ENCODE measurements at regions not wholly inside any gene's neighbourhood (a gene's known extent, or its start where the extent isn't known, plus 50 kb on each side); places are given as distances from the start of the nearest gene placed in this dataset.

DNA sequence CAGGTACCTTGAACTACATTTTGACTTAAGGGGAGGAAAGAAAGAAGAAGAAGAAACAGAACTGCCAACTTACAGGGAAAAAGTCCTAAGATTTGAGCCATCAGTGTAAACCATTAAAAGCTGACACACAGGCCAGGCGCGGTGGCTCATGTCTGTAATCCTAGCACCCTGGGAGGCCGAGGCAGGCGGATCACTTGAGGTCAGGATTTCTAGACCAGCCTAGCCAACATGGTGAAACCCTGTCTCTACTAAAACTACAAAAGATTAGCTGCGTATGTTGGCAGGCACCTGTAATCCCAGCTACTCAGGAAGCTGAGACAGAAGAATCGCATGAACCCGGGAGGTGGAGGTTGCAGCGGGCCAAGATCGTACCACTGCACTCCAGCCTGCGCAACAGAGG is 389.7 kb upstream of the FAM241A start:
- H3K4me3 ChIP-seq (ENCODE audit: low read length): no peak overlapping the region
- DNase-seq (ENCODE audit: low read depth, low spot score): no peak

DNA sequence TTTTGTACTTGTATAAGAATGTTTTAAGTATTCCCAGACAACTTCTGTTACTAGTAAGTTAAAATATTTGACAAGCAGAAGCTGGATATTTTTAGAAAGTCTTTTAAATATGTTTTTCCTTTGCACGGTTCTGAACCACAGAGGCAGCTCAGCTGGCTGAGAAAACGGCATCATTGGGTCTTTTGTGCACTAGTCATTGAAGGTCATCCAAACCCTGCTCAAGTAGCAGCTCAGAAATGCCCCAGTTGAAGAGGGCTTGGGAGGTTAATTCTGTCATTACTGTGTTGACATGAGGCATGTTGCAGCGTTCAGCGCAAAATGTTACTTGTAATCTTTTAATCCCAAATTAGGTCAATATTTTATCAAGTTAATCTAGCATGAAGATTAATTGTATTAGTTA is 383.7 kb upstream of the FAM241A start:
- H3K4me3 ChIP-seq (ENCODE audit: low read length): no peak overlapping the region
- DNase-seq (ENCODE audit: low read depth, low spot score): no peak

DNA sequence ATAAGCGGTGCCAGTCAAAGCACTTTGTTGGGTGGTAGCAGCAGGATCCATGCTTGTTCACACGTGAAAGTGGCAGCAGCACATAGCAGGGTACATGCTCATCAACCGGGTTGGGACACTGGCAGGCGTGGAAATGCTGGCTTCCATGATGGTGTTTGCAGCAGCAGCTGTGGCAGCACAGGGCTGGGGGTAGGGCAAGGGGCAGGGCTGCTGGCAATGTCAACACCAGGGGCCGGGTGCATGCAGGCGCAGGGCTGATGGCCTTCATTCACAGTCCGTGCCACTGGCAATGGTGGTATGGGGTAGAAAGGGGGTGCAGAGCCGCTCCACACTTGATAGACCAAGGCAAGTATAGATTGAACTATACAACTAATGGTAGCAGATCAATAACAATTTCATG is 374.7 kb upstream of the FAM241A start:
- H3K4me3 ChIP-seq (ENCODE audit: low read length): no peak overlapping the region
- no peak for DNase-seq (ENCODE audit: low read depth, low spot score)

DNA sequence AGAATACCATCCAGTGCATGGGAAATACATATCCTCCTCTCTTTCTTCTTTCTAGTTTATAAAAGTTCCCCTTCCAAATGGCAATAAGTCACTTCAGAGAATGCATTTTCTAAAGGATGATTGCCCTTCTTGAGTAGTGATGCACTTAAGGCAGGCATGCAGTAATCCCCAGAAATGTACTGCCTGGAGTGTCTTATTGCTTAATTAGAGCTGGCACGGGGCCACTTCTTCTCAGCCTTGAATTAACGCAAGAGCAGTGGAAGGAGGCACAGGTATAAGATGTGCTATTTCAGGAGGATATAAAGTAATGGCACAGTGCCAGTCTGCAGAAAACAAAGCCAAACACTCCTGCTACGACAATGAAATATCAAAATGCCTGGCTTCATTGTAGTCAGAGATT is 371.4 kb upstream of the FAM241A start:
- no peak overlapping the region for H3K4me3 ChIP-seq (ENCODE audit: low read length)
- no peak for DNase-seq (ENCODE audit: low read depth, low spot score)

DNA sequence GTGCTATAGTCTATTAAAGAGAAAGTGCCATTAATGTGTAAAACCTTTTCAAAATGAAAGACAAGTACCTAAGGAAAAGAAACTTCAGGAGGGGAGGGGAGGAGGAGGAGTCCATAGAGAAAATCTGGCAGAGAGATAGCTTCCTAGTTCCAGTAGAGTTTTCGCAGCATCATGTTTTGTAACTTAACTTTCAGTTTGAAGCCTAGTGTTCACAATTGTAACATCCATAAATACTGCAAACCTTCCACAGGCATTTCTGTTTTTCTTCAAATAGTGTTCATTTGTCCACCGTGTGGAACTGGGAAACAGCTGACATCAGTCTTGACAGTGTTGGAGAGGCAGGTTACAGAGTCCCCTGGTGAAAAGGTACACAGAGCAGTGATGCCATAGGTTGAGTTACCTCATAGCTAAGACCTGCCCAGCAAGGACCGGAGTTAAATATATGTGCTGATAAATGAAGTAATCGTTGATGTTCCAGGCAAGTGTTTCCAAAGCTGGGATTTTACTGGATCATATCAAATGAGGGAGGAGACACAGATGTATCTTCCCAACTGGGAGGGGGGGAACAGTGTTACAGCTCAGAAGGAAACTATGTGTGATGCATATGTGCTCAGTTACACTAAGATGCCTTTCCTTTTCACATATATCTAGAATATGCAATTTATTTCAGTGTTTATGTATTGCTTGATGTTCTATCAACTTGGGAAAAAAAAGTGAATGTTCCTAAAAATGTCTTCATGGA is 369.5 kb upstream of the FAM241A start:
- no peak overlapping the region for H3K4me3 ChIP-seq (ENCODE audit: low read length)
- no peak for DNase-seq (ENCODE audit: low read depth, low spot score)

DNA sequence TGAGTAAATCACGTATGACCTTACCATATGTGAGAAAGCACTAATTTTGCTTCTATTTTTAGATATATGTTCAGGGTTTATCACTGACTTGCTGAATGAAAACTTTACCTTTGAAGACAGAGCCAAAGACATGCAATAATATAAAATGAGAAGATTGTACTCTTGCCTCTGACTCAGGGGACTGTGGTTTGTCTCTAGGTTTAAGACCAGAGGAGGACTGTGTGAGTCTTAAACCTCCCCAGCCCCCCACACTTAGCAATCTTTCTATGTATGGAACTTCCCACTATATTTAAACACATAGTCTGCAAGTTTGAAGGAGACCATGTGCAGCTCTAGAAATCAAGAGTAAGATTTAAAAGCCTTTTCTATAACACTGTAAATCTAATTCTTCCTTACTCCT is 368.7 kb upstream of the FAM241A start:
- no peak overlapping the region for H3K4me3 ChIP-seq (ENCODE audit: low read length)
- no peak for DNase-seq (ENCODE audit: low read depth, low spot score)

DNA sequence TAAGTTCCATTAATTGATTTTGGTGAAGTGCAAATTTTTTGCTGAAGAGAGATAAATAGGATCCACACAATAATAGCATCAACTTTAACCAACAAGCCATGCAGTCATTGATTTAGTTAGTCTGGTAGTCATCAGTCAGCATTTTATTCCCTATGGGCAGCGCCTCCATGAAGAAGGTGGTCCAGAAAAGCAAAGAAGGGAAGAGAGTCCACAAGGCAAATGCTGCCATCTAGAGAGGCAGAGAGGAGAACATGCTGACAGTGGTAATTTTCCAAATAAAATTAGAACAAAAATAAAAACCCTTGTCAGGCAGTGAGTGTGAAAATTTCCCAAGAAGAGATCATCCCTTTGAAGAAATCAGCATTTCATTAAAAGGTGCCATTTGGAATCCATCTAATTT is 366.7 kb upstream of the FAM241A start:
- no peak overlapping the region for H3K4me3 ChIP-seq (ENCODE audit: low read length)
- no peak for DNase-seq (ENCODE audit: low read depth, low spot score)

DNA sequence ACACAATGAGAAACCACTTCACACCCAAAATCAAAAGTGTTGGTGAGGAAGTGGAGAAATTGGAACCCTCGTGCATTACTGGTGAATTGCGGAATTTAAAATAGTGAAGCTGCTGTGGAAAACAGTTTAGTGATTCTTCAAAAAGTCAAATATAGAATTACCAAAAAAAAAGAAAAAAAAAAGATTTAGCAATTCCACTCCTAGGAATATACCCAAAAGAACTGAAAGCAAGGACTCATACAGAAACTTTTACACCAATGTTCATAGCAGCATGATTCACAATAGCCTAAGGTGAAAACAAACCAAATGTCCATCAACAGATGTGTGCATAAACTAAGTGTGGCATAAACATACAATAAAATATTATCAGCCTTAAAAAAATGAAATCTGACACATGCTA is 364.3 kb upstream of the FAM241A start:
- DNase-seq (ENCODE audit: low read depth, low spot score): no peak
- no peak overlapping the region for H3K4me3 ChIP-seq (ENCODE audit: low read length)

DNA sequence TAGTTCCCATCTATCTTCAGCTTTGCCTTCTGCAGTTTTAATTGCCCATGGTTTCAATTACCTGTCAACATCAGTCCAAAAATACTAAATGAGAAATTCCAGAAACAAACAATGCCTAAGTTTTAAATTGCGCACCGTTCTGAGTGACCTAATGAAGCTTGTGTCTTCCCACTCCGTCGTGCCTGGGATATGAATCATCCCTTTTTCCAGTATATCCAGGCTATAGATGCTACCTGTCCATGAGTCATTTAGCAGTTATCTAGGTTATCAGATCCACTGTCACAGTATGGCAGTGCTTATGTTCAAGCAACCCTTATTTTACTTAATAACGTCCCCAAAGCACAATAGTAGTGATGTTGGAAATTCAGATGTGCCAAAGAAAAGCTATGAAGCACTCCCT is 363.6 kb upstream of the FAM241A start:
- DNase-seq (ENCODE audit: low read depth, low spot score): no peak

DNA sequence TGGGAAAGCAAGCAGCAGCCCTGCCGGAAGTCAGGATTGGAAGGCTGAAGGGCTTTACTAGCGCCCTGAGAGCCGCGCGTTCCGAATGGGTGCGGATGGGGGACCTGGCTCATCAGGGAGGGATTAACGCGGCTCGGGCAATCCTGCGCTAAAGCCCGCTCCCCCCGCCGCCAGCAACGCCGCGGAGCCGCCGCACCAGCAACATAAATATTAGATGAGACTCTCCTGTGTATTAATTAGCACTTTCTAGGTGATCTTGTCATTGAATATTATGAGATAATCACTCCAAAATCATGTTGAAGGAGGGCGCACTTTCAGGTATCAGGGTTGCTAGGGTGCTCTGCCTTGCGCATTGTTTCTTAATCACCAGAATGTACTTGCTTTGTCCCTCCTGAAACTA is 357.2 kb upstream of the FAM241A start:
- H3K4me3 ChIP-seq (ENCODE audit: low read length): no peak overlapping the region
- DNase-seq (ENCODE audit: low read depth, low spot score): no peak

More for the DNA sequence above, 363.6 kb upstream of the FAM241A start:
- no peak overlapping the region for H3K4me3 ChIP-seq (ENCODE audit: low read length)

DNA sequence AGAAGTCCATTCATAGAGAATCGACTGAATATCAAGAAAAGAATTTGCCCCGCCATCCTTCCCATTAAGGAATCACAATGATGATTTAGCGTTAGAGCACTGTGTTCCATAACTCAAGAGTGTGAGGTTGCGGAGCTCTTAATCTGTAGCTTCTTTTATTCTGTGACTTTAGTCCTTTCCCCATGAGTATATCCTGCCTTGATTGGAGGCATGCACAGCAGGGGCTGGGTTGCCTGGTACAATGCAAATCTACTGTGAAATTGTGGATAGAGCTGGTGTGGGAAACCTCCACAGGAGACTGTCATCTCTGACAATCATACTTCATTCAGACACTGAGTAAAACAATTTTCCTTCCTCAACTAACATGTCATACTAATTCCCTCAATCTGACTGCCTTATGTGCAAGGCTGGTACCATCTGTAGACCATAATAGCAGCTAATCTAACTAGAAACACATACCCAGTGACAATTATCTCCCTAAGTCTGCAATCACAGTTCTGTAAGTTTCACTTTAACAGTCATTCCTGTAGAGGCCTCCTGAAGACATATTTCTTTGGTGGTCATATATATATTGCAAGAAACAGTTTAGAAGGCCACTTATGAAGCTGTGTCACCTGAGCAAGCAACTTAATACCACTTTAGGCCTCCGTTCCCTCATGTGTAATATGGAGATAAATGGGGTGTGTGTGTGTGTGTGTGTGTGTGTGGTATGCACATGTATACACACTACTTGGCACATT is 355.2 kb upstream of the FAM241A start:
- no peak overlapping the region for H3K4me3 ChIP-seq (ENCODE audit: low read length)
- DNase-seq (ENCODE audit: low read depth, low spot score): no peak

DNA sequence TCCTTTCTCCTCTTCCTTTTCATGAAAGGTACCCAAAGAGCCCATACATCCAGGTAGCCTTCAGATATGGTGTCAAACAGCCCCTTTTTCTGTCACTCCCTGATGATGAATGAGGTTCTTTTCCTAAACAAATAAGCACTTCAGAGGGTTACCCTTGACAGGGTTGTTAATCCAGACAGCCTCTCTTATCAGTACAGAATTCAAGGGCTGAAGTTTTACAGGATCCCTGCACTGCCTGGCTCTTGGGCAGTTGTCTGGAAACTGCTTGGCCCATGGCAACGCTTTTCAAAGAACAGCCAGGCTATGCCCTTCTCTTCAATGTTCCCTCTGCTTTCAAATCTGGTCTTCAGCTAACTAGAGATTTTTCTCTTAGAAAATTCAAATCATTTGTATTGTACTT is 352.6 kb upstream of the FAM241A start:
- no peak overlapping the region for H3K4me3 ChIP-seq (ENCODE audit: low read length)
- DNase-seq (ENCODE audit: low read depth, low spot score): no peak

DNA sequence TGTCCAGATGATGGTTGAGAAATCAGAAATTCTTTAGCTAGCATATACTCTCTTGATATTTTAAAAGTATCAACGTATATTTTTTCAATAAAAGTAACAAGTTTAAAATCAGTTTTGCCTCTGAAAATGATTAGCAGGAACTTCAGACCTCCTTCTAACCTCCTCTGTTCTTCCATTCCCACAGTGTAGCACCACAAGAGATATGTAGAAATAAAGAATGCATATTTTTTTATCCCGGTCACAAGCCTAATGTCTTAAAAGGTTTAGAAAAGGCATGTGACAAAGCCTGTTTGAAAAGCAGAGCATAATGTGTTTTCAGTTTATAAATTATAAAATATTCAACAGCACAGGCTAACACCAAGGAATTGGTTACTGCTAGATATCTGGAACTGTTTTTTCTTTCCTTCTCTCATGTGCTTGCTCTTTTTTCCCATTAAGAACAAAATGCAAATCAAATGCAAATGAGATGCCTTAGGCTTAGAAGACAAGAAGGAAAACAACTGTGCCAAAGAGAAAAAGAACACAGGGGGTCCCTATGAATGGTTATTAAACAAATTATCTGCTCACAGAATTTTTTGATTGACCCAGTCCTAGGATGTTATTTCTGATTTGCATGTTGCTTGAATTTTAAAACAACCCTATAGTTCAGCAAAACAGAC is 351.7 kb upstream of the FAM241A start:
- H3K4me3 ChIP-seq (ENCODE audit: low read length): no peak overlapping the region
- no peak for DNase-seq (ENCODE audit: low read depth, low spot score)

DNA sequence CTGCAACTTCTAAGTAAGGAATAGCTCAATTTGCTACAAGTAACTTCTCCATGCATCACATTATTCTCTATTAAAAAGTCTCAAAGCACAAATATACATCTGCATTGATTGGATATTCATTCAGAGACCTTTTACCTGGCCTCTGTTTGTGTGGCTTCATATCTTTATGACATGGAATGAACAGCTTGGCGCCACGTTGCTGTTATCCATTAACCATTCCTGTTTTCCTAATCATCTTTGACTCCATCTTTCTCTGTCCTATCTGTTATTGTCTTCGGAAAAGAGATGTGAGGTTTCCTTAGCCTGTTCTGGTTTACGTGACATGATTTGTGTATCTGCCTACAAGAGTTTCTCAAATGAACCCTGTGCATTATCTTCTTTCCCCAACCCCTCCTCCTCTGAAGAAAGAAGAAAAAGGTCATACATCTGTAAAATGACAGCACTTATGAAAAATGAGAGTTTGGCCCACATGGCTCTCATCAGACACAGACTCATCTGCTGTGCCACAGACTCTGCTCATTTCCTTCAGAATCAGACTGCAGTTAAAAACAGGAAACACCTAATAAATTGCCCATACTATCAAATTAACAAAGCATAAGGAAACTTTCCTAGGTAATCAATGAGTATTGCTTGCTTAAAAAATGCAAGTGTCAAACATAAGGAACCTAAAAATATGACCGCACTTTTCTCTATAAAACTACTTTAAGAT is 347.6 kb upstream of the FAM241A start:
- DNase-seq (ENCODE audit: low read depth, low spot score): no peak
- no peak overlapping the region for H3K4me3 ChIP-seq (ENCODE audit: low read length)

DNA sequence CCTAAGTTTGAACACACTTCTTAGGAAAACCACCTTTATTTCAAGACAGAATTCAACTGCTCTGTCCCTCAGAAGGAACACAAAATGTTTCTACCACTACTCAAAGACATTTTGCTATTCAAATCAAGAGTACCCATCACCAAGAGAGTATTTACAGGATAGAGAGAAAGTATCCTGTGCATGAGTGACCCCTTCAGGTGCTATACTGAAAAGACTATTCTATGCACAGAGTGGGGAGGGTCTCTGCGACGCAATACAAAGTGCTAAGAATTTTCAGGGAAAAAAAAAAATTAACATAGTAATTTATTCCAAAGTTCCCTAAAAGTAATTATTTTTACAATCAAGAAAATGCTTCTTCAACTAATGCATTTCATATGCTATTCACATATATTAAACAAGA is 346.4 kb upstream of the FAM241A start:
- no peak overlapping the region for H3K4me3 ChIP-seq (ENCODE audit: low read length)
- DNase-seq (ENCODE audit: low read depth, low spot score): no peak

DNA sequence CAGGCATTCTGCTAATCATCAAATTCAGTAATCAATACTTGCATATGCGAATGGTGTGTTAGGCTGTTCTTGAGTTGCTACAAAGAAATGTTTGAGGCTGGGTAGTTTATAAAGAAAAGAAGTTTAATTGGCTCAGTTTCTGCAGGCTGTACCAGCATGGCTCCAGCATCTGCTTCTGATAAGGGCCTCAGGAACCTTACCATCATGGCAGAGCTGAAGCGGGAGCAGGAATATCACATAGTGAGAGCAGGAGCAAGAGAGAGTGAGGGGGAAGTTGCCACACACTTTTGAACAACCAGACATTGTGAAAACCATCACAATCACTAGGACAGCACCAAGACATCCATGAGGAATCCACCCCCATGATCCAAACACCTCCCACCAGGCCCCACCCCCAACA is 344.7 kb upstream of the FAM241A start:
- no peak overlapping the region for H3K4me3 ChIP-seq (ENCODE audit: low read length)
- no peak for DNase-seq (ENCODE audit: low read depth, low spot score)

DNA sequence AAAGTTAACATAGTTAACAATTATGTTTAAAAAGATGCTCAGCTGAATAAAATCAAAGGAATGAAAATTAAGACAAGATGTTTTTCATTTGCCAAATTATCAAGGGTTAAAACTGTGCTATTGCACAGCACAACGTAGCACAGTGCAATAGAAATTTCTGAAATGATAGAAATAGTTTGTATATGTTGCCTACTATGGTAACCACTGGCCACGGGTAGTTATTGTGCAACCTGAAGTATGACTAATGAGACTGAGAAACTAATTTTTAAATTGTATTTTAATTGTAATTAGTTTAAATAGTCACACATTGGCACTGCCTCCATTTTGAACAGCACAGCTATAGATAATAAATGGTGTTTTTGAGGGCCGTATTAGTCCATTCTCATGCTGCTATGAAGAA is 343.1 kb upstream of the FAM241A start:
- no peak for DNase-seq (ENCODE audit: low read depth, low spot score)
- no peak overlapping the region for H3K4me3 ChIP-seq (ENCODE audit: low read length)

DNA sequence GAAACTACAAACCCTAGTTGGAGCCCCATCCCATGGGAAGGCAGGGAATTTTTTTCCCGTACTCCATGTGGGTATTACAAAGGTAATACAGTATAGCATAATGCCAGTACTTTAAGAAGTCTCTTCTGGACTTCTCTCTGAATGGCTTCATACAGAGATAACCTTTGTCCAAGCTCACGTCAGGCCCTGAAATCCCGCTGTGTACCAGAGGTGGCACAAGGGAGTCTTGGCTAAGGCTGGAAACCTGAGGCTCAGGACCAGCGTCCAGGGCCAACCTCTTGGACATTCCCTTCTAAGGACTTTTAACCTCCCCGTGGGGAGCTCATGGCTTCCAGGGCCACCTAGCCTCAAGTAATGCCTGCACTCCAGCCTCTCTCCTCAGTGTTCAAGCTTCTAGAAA is 338.9 kb upstream of the FAM241A start:
- H3K4me3 ChIP-seq (ENCODE audit: low read length): no peak overlapping the region
- no peak for DNase-seq (ENCODE audit: low read depth, low spot score)

DNA sequence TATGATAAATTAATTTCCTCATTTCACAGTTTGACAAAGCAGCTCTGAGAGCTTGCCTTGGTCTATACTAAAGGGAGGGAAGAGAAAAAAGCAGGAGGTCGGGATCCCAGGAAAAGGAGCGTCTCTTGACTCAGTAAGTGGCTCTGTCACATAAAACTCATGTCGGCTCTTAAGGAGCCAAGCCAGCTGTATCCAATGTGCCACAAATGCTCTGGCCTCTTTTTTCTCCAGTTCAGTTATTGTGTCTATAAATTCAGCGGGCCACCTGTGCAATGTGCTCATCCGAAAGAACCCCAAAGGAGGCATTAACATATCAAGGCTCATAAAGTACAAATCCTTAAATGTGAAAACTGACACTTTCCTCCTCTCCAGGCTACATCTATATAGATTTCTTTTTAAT is 337.7 kb upstream of the FAM241A start:
- no peak overlapping the region for H3K4me3 ChIP-seq (ENCODE audit: low read length)
- no peak for DNase-seq (ENCODE audit: low read depth, low spot score)

DNA sequence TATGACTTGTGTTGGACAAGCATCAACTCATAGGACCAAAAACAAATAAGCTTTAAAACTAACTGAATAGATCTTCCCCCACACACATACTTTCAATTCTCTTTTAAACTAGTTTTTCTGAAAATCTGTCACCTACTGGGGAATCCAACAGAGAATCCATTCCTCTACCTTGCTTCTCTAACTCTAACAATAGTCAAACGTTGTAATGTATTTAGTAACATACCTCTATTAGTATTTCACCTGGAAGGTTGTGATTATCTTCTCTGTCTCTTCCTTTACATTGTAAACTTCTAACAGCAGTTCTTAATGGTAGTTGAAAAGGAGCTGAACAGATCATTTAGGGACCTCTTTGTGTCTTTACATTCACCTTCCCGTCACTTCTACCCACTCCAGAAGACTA is 337.1 kb upstream of the FAM241A start:
- DNase-seq (ENCODE audit: low read depth, low spot score): no peak
- H3K4me3 ChIP-seq (ENCODE audit: low read length): no peak overlapping the region

Data from Jurkat, Clone E6-1 (cell line).